ENCODE measurements at regions not wholly inside any gene's neighbourhood (a gene's known extent, or its start where the extent isn't known, plus 50 kb on each side); places are given as distances from the start of the nearest gene placed in this dataset.

DNA sequence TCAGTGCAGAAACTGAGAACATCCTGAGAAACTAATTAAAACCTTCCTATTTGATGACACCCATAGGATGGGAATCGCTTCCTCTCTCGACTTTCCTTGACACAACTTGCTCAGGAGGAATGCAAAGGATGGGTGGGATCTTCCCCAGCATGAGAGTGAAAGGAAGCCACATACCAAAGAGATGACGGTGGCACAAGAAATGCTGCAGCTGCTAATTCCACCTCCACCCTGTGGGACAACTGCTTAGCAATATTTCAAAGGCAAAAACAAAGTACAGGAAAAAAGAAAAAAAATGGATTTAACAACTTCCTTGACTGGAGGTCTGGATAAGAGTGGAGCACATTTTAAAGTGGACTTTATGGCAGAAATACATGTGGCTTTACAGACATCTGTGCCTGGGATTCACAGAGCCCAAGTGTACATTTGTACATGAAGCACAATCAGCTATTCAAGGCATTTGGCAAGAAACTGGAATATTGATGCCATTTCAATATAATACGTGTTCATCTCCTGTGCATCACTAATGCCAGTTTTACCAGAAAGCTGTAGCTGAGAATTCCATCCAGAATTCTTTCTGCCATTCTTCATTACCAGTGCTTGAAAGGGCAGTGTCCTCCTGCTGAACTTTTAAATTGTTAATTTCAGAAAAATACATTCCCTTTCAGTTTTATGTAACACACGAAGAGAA, 359.2 kb upstream of the ACTBL2 start:
- peak; percentile 92 to 93 for DNase-seq (ENCODE audit: low read depth in 2 of 2)

DNA sequence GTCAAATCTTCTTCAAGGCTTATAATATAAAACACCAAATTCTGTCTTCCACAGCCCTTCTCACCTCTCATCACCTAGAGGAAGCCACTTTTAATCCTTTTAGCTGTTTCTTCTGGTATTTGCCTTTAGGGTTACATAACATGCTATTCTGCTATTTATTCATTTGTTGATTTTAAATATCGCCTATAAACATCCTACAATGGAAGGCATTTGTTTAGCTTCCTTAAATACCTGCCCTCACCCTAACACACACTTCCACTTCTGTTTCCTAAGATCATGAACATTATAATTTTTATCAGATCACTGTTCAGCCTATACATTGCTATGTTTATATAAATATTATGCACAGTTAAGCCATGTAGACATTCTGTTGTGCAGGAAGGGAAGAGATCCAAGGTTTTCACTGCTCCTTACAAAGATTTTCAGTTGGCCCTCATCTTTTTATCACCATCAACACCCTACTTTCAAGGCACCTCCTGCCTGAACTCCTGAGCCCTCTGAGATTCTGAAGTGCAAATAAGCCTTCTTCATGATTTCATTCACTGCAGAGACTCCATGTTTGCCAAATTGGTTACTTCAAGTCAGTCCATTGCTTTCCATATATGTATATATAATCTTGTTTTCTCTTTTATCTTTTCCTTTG, 356.9 kb upstream of the ACTBL2 start:
- no peak for DNase-seq (ENCODE audit: low read depth in 2 of 2)

DNA sequence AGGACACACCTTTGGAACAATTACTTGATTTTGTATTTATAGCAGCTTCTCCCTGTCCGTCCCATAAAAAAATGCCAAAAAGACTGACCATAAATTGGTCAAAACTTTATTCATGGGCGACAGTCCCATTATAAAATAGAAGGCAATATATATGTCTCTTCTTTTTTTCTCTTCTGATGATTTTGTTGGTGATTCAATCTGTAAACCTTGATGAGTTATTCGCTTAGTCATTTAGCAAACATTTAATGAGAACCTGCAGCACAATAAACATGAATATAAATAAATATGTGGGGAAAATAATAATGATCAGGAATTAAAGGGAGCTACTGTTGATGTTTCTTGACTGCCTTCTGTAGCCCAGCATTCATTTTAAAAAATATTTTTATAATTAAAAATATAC, 356.4 kb upstream of the ACTBL2 start:
- DNase-seq (ENCODE audit: low read depth in 2 of 2), result no peak

DNA sequence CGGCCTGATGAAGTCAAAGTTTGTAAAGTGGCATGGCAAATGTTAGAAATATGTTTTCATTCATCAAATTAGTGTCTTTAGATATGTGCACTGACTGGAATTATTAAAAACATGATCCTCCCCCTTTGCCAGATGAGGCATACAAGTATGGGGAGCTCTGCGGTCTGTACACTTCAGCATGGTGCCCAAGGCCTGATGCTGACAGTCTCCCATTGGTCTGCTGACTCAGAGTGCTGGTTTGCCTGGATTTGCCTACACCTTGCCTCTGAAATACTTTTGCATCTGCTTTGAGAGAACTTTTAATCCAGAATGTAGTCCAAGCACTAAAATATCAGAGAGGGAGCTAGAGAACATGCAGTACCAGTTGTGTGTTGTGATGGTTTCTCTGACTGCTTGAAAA, 354.3 kb upstream of the ACTBL2 start:
- DNase-seq (ENCODE audit: low read depth in 2 of 2), result no peak

DNA sequence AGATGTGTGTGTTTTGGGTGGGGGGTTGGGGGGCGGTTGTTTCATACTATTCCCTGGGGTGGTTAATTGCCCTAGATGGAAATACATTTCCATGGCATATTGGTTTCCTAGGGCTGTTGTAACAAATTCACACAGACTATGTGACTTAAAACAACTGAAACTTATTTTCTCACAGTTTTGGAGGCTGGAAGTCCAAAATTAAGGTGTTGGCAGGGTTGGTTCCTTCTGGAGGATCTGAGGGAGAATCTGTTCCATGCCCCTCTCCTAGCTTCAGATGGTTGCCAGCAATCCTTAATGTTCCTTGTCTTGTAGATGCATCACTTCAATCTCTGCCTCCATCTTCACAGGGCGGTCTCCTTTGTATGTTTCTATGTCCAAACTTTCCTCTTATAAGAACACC, 353.7 kb upstream of the ACTBL2 start:
- no peak for DNase-seq (ENCODE audit: low read depth in 2 of 2)

DNA sequence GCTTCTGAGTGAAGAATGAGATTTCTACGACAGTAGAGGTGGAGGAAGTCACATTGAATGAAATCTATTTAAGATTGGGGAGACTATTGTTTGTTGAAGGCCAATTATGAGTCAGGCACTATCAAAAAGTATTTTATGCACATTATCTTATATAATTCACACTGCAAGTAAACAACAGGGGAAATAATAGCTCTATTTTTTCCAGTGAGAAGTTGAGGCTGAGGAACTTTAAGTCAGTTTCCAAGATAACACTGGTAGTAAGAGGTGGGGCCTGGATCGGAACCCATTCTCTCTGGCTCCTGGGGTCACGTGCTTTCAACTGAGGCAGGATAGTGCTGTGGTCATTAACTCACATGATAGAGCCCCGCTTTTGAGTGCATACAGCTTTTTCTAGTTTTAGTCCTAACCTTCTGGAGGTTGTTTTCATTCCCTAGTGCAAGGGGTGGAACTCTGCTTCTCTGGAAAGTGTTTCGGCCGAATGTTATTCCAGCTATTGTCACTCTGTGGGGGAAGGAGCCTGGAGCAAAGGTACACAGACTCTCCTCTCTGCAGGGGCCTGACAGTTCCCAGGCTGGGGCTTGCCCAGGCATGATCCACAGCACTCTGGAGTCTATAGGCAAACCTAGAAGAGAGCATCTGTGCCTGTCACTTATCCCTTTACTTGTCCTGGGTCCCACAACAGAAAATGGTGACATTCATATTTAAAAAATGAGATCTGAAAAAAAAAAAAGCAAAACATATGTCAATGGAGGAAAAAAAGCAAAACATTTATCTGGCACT, 352.4 kb upstream of the ACTBL2 start:
- DNase-seq (ENCODE audit: low read depth in 2 of 2), result no peak

DNA sequence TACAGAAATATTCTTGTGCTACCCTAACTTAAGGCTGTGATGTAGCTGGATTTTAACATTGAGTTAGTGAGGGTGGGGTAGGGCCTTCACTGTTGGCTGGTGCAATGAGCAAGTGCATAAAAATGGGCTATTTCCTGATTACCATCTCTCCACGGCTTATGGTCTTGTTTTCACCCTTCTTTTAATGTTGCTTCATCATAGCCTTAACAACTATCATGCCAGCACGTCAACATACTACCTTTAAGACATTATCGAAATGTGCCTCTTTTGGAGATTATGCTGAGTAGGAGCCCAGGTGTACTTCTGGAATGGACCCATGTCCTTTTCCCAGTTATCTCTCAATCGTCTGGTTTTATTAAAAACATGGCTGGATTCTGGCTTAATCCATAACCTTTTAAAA, 350.9 kb upstream of the ACTBL2 start:
- DNase-seq (ENCODE audit: low read depth in 2 of 2), result no peak

DNA sequence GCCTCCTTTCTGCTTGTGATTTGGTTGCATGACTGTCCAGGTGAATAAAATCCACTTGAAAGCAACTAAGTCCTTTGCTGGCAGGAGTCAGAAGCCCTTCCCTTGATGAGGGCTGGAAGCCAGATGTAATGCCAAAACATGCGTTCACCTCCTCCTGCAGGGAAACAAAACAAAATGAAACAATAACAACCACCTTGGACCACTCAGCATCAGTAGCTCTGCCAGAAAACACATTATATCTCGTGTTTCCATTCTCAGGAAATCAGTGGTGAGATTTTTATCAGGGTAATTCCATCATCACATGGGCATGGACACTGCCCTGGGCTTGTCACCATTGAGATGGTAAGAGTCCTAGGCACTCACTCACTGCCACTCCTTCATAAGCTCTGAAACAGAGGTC, 350.3 kb upstream of the ACTBL2 start:
- no peak for DNase-seq (ENCODE audit: low read depth in 2 of 2)

DNA sequence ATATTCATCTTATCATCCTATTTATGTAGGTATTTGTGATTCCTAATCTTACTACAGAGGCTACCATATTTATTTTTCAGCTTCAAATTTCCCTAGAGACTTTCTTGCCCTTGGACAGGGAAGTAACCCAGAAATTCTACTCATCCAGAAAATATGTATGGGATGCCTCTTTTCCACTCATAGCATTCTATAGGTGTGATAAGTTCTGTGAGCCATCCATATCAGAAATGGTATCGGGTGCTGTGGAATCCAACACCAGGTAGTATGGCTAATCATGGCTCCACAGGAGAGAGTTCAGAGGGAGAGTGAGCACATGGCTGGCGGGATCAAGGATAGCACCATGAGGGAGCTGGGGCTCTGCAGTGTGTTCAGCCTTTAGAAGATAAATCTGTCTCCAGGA, 349.3 kb upstream of the ACTBL2 start:
- no peak for DNase-seq (ENCODE audit: low read depth in 2 of 2)

DNA sequence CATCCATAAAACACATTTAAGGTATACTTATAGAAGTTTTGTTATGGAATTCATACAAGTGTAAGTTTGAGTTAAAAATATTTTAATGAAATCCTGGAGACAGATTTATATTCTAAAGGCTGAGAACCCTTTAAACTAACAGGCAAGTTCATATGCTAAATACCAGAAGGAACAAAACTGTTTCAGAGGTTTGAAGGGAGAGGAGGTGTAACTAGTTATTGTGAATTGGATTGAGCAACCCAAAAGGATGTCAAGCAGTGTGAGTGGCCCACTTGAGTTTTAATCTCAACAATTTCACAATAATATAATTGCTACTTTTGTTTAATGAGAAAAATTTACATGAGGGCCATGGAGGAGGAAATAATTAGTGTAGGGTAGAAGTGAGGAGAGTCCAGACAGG, 348.5 kb upstream of the ACTBL2 start:
- no peak for DNase-seq (ENCODE audit: low read depth in 2 of 2)

DNA sequence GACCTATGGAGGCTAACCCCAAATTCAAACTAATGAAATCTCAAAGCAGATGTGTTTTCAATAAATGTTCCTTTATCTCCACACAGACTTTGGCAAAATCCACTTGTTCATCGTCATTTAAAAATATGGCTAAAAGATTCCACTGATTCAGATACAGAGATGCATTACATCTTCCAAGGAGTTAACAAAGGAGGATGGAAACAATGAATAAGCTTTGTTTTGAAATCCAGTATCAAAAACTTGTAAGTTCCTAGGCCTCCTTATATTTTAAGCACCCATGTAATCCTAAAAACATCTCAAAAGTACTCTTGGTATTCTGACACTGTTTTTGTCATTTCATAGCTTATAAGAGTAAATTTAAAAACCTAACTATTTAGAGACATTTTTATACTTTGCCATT, 345.6 kb upstream of the ACTBL2 start:
- DNase-seq (ENCODE audit: low read depth in 2 of 2), result no peak

DNA sequence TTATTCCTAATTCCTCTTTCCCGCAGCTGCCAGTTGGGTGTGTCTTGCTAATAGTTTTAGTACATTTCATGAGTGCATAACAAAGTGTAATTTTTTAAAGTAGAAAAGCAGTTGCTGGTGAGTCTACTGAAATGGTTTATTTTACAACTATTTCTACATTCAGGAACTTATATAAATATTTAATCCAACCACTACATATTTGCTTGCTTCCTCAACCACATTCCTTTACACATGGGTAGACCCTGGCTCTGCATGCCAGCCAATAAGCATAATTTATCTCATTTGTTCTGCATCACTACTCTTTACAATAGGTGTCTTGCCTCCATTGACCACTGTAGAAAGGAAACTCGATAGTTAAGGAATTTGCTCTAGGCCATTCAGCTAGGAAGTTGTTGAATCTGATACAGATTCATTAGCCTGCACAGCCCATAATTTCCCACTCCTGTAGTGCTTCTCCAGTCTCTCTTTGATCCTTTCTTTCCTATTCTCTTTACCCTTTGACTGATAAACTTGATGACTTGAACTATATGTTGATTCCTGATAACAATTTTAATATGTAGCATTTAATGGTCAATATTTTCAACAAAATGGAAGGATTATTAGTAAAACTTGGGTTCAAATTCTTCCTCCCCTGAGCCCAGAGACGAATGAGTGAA, 342.5 kb upstream of the ACTBL2 start:
- DNase-seq (ENCODE audit: low read depth in 2 of 2), result peak in 1 of 2 experiments; percentile 51

DNA sequence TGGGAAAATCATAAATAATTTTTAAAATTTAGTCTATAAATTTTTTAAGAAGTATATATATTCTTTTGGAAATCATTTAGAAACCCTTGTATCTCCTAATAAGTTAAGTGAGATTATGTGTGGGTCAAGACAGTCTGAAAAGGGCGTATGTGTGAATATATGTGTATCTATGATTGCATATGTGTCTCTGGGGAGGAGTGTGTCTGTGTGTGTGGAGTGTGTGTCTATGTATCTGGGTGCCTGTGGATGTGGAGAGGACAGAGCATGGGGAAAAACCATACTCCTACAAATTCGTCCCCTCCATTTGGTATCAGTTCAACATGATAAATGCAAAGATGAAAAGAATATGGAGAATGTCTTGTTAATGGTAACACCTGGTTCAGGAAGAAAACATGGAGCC, 342.0 kb upstream of the ACTBL2 start:
- DNase-seq (ENCODE audit: low read depth in 2 of 2), result no peak

DNA sequence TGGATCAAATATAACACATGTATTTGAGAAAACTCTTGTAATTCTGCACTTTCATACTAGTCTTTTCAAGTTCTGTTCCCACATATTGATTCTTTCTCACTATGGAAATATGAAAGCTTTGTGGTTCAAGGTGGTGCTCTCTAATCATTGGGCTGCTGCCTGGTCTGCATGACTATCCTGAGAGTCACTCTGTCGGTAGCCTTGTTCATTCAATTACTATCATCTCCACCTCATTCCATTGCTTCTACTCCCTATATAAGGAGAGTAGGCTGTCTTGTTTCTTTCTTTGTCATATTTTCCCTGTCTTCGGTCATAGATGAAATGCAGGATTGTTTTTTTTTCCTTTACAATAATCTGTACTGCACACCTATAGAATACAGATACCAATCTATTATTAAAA, 341.4 kb upstream of the ACTBL2 start:
- peak; percentile 54 to 59 for DNase-seq (ENCODE audit: low read depth in 2 of 2)

DNA sequence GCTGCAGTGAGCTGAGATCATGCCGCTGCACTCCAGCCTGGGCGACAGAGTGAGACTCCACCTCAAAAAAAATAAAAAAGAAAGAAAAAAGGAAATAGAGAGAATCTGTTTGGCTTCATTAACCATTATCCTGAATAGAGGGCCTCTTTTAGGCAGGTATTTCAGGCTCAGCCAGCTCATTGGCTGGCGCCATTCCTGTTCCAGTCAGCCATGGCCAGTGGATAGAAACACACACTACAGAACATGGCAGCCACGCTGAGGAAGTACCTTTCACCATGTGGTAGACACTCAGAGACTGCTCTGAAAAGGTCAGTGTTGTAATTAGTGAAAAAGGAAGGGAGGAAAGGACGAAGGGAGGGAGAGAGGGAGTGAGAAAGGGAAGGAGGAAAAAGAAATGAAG, 340.0 kb upstream of the ACTBL2 start:
- DNase-seq (ENCODE audit: low read depth in 2 of 2), result no peak

DNA sequence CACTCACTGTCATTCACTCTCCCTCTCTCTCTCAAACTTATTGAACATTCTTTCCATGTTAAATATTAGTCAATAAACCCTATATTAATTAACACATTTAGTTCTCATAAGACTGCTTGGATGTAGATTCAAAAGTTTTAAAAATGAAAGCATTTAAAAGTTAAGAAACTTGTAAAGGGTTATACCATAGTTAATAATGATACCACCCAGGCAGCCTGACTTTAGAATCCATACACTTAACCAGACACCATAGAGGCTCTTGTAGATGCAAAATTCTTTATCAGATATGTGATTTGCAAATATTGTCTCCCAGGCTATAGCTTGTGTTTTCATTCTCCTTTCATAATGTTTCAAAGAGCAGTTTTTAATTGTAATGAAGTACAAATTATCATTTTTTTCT, 335.8 kb upstream of the ACTBL2 start:
- DNase-seq (ENCODE audit: low read depth in 2 of 2), result no peak

DNA sequence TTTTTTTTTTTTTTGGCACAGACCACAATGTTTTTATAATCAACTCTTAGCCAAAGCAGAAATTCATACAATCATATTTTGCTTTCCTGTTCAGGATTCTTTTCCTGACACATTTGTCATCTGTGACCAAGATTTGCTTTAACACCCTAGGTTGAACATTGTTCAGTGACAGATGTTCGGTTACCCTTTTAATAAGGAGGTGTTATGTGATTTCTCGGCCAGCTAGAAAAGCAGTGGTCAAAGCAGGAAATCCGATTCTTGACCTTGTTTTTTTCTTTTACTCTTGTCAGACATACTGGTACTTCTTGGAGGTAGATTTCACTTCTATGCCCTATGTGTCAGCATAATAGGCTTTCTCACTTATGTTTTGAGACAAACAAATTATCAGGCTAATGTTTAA, 335.3 kb upstream of the ACTBL2 start:
- DNase-seq (ENCODE audit: low read depth in 2 of 2), result no peak

DNA sequence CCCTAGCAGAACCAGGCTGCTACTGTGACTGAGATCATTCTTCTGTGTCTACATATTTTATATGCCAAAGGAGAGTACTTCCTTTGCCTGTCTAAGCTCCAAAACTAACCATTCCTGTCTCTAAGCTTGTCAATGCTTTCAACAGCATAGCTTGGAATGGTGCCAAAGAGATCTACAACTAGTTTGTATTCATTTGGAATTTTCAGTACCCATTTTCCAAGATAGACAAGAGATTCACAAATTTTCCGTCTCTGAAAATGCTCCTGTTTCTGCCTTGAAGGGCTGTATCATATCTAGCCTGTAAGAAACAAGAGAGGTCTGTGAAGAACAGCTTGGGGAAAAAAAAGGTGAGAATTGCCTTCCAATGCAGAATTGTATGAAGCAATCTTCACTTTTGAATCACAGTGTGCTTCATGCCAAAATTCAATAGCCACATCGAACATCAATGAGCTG, 334.4 kb upstream of the ACTBL2 start:
- no peak for DNase-seq (ENCODE audit: low read depth in 2 of 2)

DNA sequence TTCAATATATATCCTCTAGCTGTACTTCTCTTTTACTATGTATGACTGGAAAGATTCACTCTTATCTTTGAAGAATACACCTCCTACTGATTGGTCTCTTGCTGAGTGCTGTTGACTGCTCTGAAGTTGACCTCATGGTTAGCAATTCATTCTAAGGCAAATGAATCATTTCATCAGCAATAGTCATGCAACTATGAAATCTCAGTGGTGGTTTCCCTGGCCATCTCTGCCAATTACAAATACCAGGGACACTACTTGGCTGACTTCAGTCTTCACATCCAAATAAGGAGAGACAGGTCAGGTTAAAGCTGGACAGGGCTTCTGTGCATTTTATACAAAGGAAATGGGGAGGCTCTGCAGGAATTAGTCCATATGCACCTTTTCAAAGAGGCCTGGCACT, 333.5 kb upstream of the ACTBL2 start:
- peak; percentile 88 to 90 for DNase-seq (ENCODE audit: low read depth in 2 of 2)

DNA sequence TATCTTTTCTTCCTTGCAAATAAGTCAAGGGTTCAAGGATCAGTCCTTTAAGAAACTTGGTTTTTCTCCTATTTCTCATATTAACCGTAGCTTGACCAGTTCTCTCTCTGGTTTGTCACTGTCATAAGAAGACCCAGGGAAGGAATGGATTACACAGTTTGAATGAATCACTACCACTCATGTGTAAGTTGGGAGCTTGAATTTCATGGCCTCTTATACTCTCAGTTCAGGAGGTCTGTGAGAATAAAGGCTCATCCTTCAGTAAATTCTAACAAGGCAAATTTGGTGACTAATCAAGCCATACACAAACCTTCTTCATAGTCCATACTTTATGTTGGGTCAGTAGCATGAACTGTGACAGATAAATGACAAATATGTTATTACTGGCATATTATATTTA, 323.1 kb upstream of the ACTBL2 start:
- DNase-seq (ENCODE audit: low read depth in 2 of 2), result no peak

DNA sequence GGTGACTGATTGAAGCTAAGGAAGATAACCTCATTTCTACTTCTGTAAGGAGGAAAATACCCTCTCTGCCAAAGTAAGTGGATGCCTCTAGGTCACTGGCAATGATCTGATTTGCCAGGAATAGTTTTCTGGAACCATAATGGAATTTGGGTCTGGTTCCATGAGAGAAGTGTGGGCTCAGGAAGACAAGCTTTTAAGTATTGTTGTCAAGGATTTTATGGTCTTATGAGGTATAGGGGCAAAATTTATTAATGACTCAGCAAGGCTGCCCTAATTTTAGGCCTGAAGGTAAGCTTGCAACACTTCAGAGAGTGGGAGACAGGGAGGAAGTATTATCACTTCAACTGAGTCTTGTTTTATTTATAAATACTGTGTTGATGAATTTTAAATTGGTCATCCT, 322.6 kb upstream of the ACTBL2 start:
- DNase-seq (ENCODE audit: low read depth in 2 of 2), result no peak

DNA sequence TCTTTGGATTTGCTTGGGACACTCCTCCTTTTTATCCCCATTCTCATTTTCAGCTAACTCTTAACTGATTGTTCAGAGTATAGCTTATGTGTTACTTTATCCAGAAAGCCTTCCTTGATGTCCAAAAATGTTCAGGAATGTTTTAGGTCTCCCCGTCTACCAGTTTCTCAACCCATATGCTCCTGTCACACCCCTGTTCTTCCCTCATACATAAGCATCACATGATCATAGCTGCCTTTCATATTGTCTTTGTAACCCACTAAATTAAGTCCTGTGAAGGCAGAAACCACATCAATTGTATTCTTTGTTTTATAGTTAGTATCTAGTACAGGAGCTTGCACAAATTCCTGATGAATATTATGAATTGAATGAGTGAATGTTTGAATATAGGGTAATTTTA, 321.9 kb upstream of the ACTBL2 start:
- no peak for DNase-seq (ENCODE audit: low read depth in 2 of 2)
